GM18519 (cell line): ENCODE measurements at regions not wholly inside any gene's neighbourhood (a gene's known extent, or its start where the extent isn't known, plus 50 kb on each side); places are given as distances from the start of the nearest gene placed in this dataset.
"Not testable (repeated sequence)": the region's sequence is repeated elsewhere in the genome, so short reads cannot be mapped to it uniquely, and the experiment has no call there.

Source experiments
- ATAC-seq: cut with Tn5 transposase; IDR thresholded peaks from one replicate; pipeline ENCODE4 v1.9.1; 2021; ENCODE audit warnings: mild to moderate bottlenecking, moderate library complexity; ENCODE audit not compliant: unreplicated experiment, low FRiP score

DNA sequence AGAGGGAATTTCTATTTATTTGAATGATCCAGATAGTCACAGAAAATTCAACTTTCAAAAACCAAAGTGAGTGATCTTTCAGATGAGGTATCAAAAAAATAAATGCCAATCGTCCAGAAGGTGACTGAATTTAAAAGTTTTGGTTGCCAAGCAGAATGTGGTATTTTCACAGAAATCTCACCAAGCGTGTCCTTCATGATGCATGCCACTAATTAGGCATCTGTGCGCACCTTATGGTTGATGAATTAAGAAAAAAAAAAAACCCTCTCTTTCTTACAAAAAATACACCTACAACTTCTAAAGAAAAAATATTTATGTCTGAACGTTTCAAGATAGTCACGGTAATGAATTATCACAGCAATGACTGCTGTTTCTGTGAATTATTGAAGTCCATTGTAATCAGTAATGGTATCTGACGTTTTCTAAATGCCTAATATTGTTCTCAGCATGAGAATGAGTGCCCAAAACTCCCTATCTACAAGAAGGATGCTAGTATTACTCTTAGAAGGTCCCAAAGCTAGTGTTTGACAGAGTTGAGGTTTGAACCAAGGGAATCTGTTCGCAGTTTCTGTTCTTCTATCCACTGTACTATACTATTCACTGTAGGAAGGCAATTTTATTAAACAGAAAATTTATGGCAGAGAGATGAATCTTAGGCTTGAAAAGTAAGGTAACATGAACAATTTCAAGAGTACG, 219.6 kb upstream of the NETO1 start:
- no peak for ATAC-seq

DNA sequence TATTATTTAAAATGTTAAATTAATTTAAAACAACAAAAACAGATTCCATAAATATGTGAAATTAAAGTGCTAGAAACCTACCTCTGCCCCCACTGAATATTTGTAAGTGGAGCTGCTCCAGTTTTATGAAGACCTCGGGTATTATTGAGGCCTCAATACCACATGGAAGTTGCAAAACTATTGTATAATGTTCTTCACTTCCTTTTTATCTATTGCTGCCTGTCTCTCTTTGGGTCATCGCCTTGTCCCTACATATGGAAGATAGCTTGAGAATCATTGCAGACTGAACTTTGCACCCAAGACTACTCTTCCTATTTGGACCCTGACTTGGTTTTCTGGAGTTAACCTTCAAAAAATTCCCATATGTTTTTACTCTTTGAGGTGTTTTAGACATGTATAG, 212.1 kb upstream of the NETO1 start:
- no peak for ATAC-seq

DNA sequence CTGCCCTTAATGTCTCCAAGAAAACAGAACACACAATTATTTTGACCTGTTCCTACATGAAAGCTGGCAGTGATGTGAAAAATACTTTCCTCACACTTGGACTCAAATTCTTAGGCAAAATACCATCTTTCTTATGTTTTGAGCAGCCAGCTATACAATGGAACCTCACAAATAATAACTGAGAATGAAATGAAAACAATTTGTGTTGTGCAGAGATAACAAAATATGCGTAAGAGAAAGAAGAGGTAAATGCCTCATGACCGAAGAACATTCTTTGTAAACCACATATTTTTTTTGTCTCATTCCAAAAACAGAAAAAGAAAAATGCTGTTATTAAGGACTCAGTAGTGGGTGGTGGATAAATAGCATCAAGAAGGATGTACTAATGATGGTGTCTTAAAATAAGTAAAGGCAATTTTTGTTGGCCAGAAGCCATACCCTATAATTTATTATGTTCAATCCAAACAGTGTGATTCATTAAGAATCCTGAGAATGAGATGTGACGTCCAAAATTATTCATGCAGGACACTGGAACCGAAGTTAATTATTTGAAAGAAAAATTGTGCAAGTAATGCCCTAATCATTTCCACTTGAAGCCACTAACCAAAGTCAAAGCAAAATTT, 193.0 kb upstream of the NETO1 start:
- ATAC-seq: no peak

DNA sequence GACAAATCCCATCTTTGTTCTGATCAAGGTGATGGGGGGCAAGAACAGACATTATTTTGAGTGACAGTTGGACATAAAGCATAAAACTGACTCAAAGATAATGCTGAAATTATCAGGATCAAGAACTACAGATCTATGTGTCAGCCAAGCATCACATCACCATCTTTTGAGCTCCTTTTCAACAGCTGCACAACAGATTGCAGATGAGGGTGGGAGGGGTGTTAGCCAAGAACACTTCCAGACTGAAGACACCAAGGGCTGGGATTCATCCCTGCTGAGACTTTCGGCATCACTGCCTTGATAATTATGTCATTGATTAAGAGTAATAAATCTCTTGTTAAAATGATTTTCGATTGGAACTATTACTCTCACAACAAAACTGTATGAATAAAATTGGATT, 191.5 kb upstream of the NETO1 start:
- ATAC-seq: no peak

DNA sequence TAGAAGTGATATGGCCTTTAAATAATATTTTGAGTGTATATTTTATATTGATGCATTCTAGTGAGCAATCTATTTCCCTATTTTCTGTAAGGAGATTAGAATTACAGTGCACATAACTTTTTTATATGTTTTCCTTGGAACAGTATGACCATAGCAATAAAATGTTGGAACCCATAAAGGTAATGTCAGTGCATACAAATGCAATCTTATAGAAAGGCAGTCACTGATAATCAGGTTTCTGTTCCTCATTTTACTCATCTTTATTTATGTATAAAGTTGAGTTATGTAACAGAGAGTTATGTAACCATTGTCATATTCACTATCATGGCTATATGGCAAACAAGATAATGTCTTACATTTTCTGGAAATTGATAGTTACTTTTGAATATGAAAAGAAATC, 179.9 kb upstream of the NETO1 start:
- no peak for ATAC-seq

DNA sequence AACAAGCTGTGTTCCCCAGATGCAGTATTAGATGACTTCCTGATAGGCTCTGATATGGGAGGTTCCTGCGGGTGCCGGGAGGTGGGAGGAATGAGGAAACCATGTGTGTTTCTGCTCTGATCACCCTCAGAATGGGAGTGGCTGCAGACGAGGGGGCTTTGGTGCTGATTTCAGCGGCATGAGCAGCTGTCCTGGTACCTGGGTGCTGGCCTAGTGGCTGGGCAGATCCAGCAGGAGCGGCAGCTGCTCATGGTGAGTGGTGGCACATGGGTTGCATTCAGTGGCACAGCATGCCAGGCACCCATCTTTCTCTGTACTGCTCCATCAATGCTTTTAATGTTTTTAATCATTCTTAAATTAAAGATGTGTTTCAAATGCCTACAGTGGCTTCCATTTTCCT, 177.2 kb upstream of the NETO1 start:
- ATAC-seq: no peak

DNA sequence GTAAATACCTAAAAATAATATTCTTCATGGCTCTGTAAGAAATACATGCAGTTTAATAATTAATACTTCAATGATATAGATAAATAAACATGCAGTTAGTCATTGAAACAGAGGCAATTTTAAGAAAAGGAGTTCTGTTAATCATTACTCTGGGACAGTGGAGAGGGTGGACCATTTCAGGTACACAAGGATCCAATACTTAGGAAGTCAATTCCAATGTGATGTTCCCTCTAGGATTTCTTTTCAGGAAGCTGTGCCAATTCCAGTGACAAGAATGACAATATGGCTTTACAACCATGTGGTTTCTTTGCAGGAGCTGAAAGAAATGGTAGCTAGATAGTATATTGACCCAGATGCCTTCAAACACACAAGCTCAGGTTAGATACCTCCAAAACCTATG, 175.8 kb upstream of the NETO1 start:
- no peak for ATAC-seq

DNA sequence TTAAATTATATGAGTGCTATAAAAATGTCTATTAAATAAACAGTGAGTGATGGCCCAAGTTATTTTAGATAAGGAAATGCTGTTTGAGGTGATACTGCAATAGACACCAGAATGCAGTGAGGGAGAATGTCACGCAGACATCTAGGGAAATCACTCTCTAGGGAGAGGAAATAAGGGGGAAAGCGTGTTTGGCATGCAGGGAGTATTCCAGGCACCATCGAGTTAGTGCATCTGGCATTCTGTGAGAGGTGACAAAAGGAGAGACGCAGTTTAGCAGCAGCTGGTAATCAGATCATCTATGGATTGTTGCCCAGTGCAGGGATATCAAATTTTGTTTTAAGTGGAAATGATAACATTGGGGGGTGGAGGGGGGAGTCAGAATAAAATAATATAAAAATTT, 175.4 kb upstream of the NETO1 start:
- ATAC-seq: no peak

DNA sequence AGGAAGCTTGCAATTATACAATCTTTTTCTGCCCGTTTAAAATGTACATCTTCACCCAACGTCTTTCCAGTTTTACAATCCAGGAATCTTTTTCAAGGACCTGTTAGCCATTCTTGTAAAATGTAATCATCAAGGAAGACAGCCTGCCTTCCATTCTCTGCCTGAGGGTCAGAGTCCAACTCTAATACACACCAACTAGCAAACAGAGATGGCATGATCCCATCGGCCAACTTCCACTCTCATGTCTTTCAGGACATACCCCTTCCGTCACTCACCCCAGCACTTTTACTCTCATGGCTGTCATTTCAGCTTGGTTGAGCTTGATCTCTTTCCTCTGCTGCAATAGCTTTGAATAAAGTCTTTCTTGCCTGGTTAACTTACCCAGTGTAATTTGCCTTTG, 172.5 kb upstream of the NETO1 start:
- no peak for ATAC-seq

DNA sequence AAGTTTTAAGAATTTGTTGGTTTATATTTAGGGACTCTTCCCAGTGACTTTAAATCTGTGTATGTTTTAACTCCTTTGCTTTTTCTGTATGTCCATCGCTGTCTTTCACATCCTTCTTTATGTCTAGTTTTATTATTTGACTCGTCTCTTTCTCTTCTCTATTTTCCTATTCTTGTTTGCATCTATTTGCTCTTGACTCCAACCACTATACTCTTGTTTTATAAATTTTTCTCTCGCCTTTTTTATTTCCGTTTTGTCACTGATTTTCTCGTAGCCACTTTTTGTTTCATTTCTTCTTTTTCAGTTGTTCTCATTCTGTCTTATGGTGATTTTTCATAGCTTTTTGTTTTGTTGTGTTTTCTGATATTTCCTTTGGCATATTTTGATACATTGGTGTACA, 170.5 kb upstream of the NETO1 start:
- no peak for ATAC-seq

DNA sequence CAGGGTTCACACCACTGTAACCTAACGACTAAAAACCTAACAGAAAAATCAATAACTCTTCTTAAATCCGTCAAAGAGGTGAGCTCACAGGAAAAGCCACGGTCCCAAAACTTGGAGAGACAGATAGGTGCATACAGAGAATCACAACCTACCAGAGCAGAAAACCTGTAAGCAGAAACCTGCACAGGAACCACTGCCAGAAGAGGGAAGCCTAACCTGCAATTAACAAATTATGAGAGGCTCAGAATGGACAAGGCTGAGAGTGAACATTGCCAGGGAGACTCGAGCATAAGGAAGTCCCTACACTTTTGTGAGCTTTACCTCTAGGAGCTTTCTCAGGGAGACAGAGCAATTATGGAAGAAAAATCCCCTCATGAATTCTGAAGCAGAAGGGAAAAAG, 156.2 kb upstream of the NETO1 start:
- no peak for ATAC-seq

DNA sequence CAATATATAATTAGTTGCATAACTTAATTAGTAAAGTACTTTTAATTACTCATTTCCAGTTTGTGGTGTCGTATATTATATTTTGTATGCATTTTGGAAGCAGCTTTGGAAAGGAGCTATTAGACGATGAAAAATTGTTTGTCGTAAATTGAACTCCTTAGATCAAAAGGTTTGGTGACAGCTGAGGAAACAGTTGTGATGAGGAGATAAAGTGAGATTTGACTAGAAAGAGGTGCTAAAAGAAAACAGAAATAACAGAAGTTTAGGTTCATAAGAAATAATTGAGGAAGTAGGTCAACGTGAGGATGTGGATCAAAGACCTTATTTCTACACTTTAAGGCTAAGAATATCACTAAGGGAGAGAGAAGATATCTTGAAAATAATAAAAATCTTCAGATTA, 141.9 kb upstream of the NETO1 start:
- no peak for ATAC-seq

DNA sequence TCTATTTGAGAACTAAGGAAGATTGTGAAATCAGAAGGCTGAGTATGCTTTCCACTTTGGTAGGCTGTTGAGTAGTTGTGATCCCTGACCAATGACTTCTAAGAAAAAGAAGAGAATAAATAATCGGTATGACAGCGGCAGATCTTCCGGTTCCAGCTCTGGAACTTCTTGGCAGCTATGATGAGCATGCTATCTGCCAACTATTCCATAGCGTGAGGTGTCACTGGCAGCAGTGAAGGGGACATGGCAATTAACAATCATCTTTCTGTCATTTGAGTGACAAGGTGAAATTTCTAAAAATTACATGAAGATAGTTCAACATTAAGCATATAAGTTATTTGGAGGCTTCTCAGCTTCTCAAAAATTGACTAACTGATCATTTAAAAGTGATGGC, 140.1 kb upstream of the NETO1 start:
- no peak for ATAC-seq

DNA sequence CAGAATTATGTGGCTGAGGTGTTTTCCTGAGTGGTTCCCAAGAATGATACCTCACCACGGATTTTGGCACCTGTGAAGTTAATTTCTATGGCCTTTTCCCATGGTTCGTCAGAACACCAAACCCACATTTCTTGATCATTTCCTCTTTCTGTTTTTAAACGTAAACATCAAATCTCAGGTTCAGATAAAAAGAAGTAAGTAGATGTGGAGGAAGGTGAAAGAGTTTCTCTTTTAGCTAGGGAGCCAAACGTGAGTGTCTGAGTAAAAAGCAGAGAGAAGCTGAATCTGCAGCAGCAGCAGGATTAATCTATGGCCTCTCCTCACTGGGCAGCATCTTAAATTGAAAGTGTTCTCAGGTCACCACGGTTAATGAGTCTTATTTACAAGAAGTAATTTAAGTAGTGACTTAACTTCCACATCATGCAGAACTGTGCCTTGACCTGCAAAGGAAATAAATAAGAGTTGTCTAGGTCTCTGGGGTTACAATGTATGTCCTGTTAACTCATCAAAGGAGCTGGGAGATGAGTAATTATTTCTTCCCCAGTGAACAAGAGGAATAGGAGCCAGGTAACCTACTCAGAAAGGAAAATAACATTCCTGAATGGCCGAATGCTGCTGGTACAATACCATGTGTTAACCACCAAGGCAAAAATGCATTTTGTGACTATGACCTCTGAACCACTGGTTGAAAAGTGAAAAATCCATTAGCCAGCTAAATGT, 139.6 kb upstream of the NETO1 start:
- ATAC-seq: peak; percentile 62

DNA sequence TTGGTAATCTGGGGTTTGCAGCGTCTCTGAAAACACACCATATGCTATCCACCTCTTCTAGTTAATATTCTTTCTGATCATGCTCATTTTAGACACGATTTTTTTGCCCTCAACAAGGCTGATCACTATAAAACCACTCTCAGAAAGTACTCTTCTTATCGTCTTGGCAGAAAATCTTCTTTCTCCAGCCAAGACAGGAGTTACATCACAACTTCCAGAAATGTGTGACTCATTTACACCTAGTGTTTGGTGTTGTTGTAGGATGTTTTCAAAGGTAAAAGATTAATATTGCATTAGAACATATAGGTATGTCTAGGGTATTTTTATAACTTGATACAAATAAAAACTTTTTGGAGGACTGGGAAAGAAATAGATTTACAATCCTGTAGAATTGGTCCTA, 138.5 kb upstream of the NETO1 start:
- ATAC-seq: no peak

DNA sequence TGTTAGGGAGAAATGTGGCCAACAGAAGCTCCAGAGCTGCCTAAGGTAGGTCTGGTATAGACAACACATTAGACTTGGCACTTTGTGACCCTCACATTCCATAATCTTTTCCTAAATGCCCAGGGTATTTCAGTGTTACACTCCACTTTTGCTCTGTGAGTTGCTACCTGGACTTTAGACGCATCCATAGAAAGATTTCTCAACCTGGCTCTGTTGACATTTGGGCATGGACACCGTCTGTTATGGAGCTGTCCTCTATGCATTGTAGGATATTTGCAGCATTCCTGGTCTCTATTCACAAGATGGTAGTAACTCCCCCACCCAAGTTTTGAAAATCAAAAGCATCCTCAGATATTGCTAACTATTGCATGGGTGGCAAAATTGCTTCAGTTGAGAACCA, 136.5 kb upstream of the NETO1 start:
- ATAC-seq: no peak

DNA sequence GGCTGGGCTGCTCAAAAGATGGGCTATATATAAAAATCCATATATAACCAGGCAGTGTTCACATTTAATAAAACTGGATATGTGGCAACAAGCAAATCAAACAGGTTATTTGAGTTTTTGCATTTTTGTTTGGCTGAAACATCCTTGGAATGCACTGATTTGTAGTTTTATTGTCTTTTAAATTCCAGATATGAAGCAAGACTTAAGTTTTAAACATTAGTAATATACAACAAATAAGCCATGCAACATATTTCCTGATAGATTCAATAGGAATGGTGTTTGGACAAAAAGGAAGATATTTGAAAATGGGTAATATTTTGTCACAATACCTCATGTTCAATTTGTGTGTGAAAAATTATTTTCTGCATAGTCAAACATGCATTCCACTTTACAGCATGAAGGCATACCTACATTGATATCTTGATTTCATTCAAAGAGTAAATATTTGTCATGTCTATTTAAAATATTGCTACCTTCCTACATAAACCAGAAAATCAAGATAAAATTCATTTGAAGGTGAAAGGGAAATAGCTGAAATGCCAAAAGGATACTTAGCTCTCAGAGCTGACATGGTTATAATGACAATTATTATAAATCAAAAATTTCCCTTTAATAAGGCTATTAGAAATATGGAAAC, 132.3 kb upstream of the NETO1 start:
- ATAC-seq: no peak

DNA sequence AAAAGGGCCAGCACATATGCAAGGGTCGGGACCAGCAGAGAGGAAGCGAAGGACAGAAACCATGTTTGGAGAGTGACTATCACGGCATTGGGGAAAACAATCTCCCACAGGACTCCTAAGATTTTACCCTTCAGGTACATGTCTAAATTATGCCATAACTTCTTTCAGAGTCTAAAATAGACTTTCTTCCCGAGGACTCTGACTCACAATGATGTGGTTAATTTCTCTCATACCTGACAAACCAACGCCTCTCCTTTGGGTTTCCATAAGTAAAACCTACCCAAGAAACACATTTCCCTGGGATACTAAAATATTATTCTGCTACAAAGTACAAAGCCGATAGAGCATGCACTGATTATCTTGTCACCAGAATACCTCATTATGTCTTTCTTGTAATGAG, 127.8 kb upstream of the NETO1 start:
- no peak for ATAC-seq

DNA sequence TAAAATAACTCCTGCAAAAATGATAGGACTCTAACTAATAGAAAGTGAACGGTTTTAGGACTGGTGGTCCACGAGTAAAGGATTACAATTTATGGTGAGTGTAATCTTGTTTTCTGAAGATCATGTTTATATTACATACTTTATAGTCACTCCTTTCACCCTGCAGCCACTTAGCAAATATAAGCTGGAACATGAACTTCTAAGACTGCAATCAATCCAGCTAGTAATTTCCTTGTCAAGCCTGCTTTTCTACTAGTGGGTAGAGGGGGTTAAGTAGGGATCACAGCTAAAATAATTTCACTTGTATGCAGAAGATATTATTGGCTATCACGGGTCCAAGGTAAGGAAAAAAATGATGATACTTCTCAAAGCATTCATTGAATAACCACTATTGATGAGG, 125.5 kb upstream of the NETO1 start:
- ATAC-seq: no peak

DNA sequence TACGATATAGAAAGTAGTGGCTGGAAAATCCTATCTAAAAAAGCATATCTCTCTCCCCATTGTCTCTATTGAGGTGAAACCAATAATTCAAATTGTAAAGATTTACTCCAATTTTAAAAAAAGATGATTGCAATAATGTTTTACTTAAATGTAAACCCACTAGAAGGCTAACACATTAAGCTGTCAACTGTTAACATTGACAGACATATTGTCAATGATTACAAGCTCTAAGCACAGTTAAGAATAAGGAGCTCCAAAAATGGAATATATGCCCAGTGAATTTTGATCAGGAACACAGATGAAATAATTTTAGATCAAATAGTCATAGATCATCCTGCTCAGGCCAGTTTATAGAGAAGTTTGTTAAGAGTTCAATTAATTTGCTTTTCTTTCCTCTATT, 123.6 kb upstream of the NETO1 start:
- ATAC-seq: no peak

DNA sequence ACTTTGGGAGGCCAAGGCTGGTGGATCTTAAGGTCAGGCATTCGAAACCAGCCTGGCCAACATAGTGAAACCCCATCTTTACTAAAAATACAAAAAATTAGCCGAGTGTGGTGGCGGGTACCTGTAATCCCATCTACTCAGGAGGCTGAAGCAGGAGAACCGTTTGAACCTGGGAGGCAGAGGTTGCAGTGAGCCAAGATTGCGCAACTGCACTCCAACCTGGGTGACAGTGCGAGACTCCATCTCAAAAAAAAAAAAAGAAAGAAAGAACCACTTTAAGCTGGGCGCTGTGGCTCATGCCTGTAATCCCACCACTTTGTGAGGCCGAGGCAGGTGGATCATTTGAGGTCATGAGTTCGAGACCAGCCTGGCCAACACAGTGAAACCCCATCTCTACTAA, 119.8 kb upstream of the NETO1 start:
- not testable (repeated sequence) for ATAC-seq

DNA sequence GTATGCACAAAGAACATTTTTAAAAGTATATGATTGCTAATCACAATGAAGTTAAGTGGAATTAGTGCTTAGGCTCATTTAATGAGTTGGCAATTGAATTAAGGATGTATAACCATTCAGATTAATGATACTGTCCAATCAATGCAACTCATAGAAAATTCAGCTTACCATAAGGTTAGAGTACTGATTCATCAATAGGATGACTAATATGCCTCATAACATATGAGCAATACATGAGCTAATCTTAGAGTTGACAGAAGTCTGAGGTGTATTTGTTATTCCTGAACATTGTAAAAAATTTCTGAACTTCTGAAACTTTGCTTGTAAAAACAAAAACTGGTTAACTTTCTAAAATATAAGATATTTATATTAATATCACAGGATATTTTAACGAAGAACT, 118.3 kb upstream of the NETO1 start:
- ATAC-seq: peak; percentile 43
